Mononuclear cell (primary cell): ENCODE measurements at regions not wholly inside any gene's neighbourhood (a gene's known extent, or its start where the extent isn't known, plus 50 kb on each side); places are given as distances from the start of the nearest gene placed in this dataset.
"Not testable (repeated sequence)": the region's sequence is repeated elsewhere in the genome, so short reads cannot be mapped to it uniquely, and the experiment has no call there.

ENCODE experiments used
- H3K27me3 ChIP-seq: 2 replicates; pipeline ENCODE4 v1.6.0; 2011; ENCODE audit warnings: low read length, control low read depth; ENCODE audit not compliant: insufficient read depth
- H3K4me1 ChIP-seq: 2 replicates; pipeline ENCODE4 v1.5.1; 2011; ENCODE audit warnings: mild to moderate bottlenecking, low read length, control low read depth; ENCODE audit not compliant: insufficient read depth
- H3K4me3 ChIP-seq: 2 replicates; pipeline ENCODE4 v1.5.1; 2011; ENCODE audit warnings: mild to moderate bottlenecking, low read length, moderate library complexity
- H3K9me3 ChIP-seq: 2 replicates; pipeline ENCODE4 v1.5.1; 2011; ENCODE audit warnings: low read depth, mild to moderate bottlenecking, control low read depth, low read length

- peaks cover 24% of the 10 kb centered on the region for H3K27me3 ChIP-seq
- H3K4me1 ChIP-seq: no peaks in the 10 kb centered on the region
- H3K9me3 ChIP-seq: no peaks in the 10 kb centered on the region
- no peak overlapping the region for H3K4me3 ChIP-seq
Observed at GRCh38 chr6:163764565-163764964, 350.0 kb downstream of the QKI start.

DNA sequence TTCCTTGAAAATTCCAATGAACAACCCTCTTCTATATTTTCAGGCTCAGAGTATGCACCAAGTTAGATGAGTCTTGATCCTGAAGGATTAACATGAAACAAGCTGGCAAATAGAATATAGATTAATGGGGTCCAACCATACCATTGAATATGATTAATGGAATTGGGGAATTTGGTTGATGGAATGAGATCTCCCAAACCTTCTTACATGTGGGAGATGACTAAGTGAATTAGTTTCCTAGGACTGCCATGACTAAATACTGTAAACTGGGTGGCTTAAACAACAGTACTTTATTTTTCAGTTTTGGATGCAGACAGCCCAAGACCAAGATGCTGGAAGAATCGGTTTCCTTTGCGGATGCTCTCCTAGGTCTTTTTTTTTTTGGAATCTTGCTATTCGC, 347.0 kb downstream of the QKI start:
- peaks cover 3% of the 10 kb centered on the region for H3K27me3 ChIP-seq
- H3K4me3 ChIP-seq: no peak overlapping the region
- no peaks in the 10 kb centered on the region for H3K9me3 ChIP-seq
- H3K4me1 ChIP-seq: peaks cover 14% of the 10 kb centered on the region

GRCh38 chr6:163760860-163761259, 346.3 kb downstream of the QKI start:
- Histone ChIP-seq H3K4me3 (no peak overlapping the region), H3K4me1 (peaks cover 16% of the 10 kb centered on the region), H3K9me3 (no peaks in the 10 kb centered on the region), H3K27me3 (peaks cover 2% of the 10 kb centered on the region)

DNA sequence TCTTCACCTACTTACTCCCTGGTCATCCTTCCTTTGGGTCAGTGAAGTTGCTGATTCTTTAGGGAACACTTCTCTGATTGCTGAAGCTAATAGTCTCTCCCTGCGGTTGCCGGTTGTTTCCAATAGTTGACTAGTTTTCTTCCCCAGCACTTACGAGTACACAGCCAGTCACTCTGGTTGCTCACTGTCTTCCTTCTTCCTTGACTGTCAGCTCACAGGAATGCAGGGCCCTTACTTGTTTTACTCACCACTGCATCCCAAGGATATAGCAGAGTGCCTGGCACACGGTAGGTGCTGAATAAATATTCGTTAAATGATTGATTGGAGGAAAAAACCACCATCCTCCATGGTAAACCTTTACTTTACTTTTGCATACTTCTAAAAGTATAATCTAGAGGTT, 345.0 kb downstream of the QKI start:
- no peaks in the 10 kb centered on the region for H3K9me3 ChIP-seq
- no peaks in the 10 kb centered on the region for H3K27me3 ChIP-seq
- peaks cover 28% of the 10 kb centered on the region for H3K4me1 ChIP-seq
- no peak overlapping the region for H3K4me3 ChIP-seq

DNA sequence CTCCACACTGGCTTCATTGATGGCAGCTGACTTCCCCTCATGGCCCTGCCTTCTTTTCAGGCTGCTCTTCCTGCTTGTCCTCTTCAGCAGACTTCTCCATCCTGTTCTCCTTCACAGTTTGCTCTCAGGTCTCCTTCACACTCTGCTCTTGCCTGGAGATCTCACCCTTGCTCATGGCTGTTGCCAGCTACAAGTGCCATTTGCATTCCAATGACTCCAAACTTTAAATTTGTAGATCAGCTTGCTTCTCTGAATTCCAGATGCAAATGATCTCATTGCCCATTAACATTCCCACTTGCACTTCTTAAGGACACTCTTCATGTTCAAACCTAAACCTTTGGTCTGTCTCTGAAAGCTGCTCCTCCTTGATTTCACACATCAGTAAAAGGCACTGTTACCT, 343.0 kb downstream of the QKI start:
- no peaks in the 10 kb centered on the region for H3K27me3 ChIP-seq
- H3K9me3 ChIP-seq: no peaks in the 10 kb centered on the region
- no peak overlapping the region for H3K4me3 ChIP-seq
- H3K4me1 ChIP-seq: peaks cover 30% of the 10 kb centered on the region

DNA sequence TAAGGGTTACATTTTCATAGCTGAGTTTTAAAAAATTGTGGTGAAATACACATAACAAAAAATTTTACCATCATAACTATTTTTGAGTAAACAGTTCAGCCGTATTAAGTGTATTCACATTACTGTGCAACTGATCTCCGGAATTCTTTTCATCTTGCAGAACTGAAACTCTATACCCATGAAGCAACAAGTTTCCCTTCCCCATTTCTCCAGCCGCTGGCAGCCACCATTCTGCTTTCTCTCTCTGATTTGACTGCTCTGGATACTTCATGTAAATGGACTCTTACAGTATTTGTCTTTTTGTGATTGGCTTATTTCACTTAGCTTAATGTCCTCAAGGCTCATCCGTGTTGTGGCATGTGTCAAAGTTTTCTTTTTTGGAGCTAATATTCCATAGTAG, 341.6 kb downstream of the QKI start:
- Histone ChIP-seq H3K9me3 (no peaks in the 10 kb centered on the region), H3K4me1 (peaks cover 37% of the 10 kb centered on the region), H3K4me3 (no peak overlapping the region), H3K27me3 (no peaks in the 10 kb centered on the region)

- peaks cover 9% of the 10 kb centered on the region for H3K27me3 ChIP-seq
- H3K4me1 ChIP-seq: peaks cover 47% of the 10 kb centered on the region
- no peak overlapping the region for H3K4me3 ChIP-seq
- H3K9me3 ChIP-seq: no peaks in the 10 kb centered on the region
Observed at GRCh38 chr6:163754866-163755265, 340.3 kb downstream of the QKI start.

DNA sequence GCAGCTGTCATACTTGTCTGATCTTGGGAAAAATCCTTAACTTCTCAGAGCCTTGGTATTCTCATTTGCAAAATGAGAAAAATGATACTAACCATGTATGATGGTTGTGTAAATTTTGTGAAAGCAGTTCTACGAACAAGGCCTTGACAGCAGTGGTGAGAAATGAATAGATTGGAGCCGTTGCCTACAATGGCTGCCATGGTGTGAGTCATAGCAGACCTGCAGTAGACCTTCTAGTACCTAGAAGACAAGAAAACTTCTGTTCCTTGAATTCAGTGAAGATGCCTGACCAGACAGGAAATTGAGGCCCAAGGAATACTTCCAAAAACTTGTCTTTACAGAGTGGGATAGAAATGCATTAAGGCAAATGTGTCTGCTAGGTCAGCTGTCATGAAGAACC, 338.9 kb downstream of the QKI start:
- Histone ChIP-seq H3K27me3 (peaks cover 11% of the 10 kb centered on the region), H3K4me1 (peaks cover 47% of the 10 kb centered on the region)

DNA sequence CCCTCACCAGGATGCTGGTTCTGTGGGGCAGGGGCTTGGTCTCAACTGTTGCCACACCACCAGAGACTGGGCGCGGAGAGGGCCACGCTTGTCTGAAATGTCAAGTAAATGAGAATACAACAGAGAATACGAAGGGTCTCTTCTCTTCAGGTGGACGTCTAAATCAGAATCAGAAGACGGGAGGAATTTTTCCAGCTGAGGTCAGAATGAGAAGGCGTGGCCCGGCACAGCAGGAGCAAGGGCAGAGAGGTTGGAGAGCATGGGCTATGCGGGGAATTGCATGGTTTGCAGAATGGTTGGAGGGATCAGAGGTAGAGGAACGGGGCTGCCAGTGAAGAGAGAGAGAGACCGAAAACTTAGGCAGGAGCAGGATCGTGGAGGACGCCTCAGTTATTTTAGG, 337.9 kb downstream of the QKI start:
- H3K4me1 ChIP-seq: peaks cover 43% of the 10 kb centered on the region
- no peaks in the 10 kb centered on the region for H3K9me3 ChIP-seq
- peaks cover 11% of the 10 kb centered on the region for H3K27me3 ChIP-seq
- H3K4me3 ChIP-seq: no peak overlapping the region

More for the DNA sequence above, 338.9 kb downstream of the QKI start:
- Histone ChIP-seq H3K4me3 (no peak overlapping the region), H3K9me3 (no peaks in the 10 kb centered on the region)

DNA sequence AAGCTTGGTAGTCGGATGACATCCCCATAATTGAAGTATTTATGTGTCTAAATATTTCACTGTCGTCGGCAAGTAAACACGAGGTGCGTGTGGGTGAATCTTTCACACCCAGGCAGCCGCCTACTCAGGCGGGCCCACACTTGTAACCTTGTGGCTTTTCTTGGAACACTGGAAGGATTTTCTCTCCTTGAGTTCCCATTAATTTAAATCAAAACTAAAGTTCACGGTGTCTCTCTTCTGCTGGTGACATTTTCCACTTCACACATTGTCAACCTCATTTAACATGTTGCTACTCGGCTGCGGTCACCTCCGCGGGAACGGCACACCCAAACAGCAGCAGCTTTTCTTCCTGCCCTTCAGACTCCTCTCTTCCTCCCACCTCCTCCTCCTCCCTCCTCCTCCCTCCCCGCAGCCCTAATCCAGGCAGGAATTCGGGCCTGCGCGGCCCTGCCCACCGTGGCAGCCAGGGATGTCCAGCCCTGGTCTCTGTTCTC, 336.6 kb downstream of the QKI start:
- no peak overlapping the region for H3K4me3 ChIP-seq

DNA sequence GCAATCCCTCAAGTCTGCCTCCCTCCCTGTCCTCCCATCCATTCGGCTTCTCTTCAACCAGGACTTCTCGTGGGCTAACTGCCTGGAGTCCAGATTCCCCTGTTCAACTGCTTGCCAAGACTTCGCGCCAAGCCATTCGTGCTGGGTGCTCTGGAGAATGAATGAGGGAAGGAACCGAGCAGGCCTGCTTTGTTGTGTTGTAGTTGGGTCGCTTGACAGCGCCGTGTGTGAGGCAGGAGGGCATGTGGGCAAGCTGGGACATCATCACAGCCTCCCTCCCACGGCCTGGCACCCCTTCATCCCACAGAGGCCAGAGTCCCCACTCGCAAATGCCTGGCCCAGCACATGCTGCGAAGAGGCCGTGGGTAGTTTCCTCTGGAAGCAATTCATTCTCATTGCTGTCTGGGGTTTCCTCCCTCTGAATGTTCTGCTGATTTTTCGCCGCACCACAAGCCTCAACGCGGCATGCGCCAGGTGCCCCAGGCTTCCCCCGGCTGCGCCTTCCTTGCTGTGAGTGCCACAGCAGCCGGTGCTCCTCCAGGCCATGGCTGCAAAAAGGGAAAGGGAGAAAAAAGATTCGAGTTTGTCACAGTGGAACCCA, 336.0 kb downstream of the QKI start:
- Histone ChIP-seq H3K9me3 (no peaks in the 10 kb centered on the region), H3K27me3 (peaks cover 13% of the 10 kb centered on the region), H3K4me1 (peaks cover 29% of the 10 kb centered on the region), H3K4me3 (no peak overlapping the region)

More for the DNA sequence above, 336.6 kb downstream of the QKI start:
- no peaks in the 10 kb centered on the region for H3K9me3 ChIP-seq
- H3K27me3 ChIP-seq: peaks cover 13% of the 10 kb centered on the region
- peaks cover 32% of the 10 kb centered on the region for H3K4me1 ChIP-seq

- H3K9me3 ChIP-seq: no peaks in the 10 kb centered on the region
- peaks cover 13% of the 10 kb centered on the region for H3K27me3 ChIP-seq
- peaks cover 18% of the 10 kb centered on the region for H3K4me1 ChIP-seq
- no peak overlapping the region for H3K4me3 ChIP-seq
Observed at GRCh38 chr6:163748886-163749285, 334.4 kb downstream of the QKI start.

DNA sequence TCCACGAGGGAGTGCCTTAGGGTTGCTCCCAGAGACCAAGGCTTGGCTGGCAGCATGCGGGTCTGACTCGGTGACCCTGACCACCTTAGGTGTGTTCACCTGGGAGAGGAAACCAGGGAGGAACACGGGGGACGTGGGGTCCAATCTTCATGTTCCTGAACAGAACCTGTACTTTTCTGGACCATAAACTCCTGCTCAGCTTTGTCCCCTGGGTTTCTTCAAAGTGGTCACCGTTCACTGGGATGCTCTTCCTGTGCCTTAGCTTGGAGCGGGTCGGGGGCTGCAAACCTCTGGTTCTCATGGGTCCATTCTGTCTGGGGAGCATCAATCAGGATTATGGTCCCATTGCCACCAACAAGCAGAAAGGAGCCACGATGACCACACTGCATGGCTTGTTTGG, 333.5 kb downstream of the QKI start:
- H3K4me3 ChIP-seq: no peak overlapping the region
- peaks cover 13% of the 10 kb centered on the region for H3K27me3 ChIP-seq
- H3K9me3 ChIP-seq: no peaks in the 10 kb centered on the region
- peaks cover 18% of the 10 kb centered on the region for H3K4me1 ChIP-seq

DNA sequence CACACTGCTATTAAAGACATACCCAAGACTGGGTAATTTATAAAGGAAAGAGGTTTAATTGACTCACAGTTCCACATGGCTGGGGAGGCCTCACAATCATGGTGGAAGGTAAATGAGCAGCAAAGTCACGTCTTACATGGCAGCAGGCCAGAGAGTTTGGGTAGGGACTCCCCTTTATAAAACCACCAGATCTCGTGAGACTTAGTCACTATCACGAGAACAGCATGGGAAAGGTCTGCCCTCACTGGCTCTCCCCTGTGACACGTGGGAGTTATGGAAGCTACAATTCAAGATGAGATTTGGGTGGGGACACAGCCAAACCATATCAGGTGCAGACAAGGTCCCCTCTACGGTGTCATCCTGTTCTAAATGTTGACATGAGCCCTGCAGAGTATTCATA, 332.5 kb downstream of the QKI start:
- not testable (repeated sequence) for H3K4me3 ChIP-seq

DNA sequence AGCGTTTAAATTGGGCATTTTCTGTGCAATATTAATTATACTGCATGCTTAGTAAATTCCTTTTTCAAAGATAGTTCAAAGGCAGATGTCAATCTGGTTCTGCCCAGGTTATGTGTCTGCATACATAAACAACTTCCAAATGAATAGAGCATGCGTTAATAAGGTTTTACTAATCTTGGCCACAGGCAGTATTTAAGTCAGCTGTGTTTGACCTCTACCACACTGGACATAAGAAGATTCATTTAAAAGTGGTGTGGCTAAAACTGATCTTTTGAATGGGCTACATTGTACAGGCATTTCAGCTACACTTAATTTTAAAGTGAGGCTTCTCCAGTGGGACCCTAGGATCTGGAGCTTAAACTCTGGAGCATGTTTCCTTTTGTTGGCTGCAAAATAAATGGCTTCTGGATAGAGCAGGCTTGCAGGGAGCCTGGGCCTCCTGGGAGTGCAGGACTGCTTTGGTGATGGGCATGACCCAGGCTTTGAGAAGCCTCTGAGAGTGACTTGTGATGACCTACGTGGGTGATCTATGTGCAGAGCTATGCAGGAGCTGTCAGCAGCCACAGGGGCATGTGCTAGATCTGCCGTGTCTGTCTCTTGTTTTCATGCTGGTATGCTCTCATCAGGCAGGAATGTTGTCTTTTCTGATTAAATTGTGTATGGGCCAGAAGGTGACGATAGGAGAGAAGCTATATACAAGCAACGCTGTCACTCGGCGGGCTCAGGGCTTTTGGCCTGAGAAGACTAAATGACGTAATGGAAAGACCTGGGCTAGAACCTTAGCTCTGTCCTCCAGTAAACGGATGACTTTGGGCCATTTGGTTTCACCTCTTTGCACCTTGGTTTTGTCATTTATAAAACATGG, 331.2 kb downstream of the QKI start:
- no peak overlapping the region for H3K4me3 ChIP-seq
- peaks cover 7% of the 10 kb centered on the region for H3K4me1 ChIP-seq
- H3K9me3 ChIP-seq: no peaks in the 10 kb centered on the region
- H3K27me3 ChIP-seq: peaks cover 13% of the 10 kb centered on the region

More for the DNA sequence above, 332.5 kb downstream of the QKI start:
- Histone ChIP-seq H3K27me3 (peaks cover 13% of the 10 kb centered on the region), H3K4me1 (peaks cover 18% of the 10 kb centered on the region)
- H3K9me3 ChIP-seq: not testable (repeated sequence)
